GM12865 (cell line): ENCODE measurements at regions not wholly inside any gene's neighbourhood (a gene's known extent, or its start where the extent isn't known, plus 50 kb on each side); places are given as distances from the start of the nearest gene placed in this dataset.

Source experiments
- DNase-seq: peaks from one replicate; pipeline ENCODE4 v3.0.0; 2010; ENCODE audit warnings: low read depth
- H3K4me3 ChIP-seq: 2 replicates; pipeline ENCODE4 v1.5.1; 2011; ENCODE audit warnings: mild to moderate bottlenecking, low read depth, low read length, control low read depth
- TF ChIP-seq, protein P1 (sequence below): IDR thresholded peaks from 2 replicates; pipeline ENCODE4 v1.5.1; 2011; ENCODE audit warnings: low read length, control low read depth, low read depth, inconsistent platforms; ENCODE audit not compliant: insufficient read depth; ENCODE audit errors: missing control alignments

DNA sequence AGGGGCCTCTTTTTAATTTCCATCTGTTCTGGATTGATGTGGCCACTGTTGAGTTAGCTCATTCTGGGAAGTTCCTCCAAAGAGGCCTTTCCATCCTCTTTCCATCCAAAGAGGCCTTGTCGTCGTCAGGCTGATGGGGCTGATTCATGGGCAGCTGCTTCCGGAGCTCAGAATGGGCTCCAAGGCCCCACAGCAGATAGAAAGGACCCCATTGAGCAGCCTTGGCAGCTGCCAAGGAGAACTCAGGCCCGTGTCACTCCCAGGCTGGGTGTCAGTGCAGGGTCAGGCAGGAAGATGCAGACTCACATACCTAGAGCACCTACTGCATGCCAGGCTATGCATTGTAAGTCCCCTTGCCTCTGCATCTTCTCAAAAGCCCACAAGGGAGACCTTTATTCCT, 524.1 kb downstream of the MIAT start:
- DNase-seq: no peak
- TF ChIP-seq, protein P1, sequence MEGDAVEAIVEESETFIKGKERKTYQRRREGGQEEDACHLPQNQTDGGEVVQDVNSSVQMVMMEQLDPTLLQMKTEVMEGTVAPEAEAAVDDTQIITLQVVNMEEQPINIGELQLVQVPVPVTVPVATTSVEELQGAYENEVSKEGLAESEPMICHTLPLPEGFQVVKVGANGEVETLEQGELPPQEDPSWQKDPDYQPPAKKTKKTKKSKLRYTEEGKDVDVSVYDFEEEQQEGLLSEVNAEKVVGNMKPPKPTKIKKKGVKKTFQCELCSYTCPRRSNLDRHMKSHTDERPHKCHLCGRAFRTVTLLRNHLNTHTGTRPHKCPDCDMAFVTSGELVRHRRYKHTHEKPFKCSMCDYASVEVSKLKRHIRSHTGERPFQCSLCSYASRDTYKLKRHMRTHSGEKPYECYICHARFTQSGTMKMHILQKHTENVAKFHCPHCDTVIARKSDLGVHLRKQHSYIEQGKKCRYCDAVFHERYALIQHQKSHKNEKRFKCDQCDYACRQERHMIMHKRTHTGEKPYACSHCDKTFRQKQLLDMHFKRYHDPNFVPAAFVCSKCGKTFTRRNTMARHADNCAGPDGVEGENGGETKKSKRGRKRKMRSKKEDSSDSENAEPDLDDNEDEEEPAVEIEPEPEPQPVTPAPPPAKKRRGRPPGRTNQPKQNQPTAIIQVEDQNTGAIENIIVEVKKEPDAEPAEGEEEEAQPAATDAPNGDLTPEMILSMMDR: no peak
- no peak overlapping the region for H3K4me3 ChIP-seq

GRCh38 chr22:27183474-27183873, 526.1 kb downstream of the MIAT start:
- TF ChIP-seq, protein P1: no peak
- DNase-seq: no peak
- H3K4me3 ChIP-seq: no peak overlapping the region

- TF ChIP-seq, protein P1: no peak
- no peak overlapping the region for H3K4me3 ChIP-seq
- no peak for DNase-seq
Measured at GRCh38 chr22:27185099-27185709, 527.8 kb downstream of the MIAT start.

GRCh38 chr22:27185760-27186302, 528.4 kb downstream of the MIAT start:
- H3K4me3 ChIP-seq: no peak overlapping the region
- DNase-seq: no peak
- TF ChIP-seq, protein P1: no peak

- no peak for DNase-seq
- no peak overlapping the region for H3K4me3 ChIP-seq
- TF ChIP-seq, protein P1: no peak
Measured at GRCh38 chr22:27186643-27187042, 529.3 kb downstream of the MIAT start.

DNA sequence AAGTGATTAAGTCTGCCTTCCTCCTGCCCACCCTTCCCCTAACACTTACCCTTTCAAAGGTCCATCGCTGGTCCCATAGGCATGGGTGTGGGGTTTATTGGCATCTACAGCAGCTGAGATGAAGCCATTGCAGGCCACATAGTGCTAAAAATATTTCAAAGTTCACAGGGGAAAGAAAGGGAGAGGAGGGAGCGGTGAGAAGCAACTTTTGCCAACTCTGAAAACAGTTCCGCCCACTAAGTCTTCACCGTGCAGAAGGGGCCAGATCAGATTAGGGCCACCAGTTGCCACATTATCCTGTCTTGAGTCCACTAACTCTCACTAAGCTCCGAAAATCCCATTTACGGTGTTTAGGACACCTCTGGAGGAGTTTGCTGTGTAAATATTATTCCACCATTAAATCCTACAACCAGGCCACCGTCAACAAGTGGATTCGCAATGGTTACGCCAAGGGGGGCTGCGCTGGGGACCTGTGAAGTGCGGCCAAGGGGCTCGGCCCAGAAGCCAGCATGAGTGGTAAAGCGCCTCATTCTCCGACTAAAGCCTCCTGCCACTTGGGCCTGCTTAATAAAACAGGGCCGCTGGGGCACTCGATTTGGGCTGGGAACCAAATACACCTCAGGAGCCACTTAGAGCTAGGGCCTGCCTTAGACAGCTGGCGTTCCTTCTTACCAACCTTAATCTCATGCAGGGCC, 534.9 kb downstream of the MIAT start:
- no peak for DNase-seq
- TF ChIP-seq, protein P1: no peak
- H3K4me3 ChIP-seq: no peak overlapping the region
